ENCODE measurements at regions not wholly inside any gene's neighbourhood (a gene's known extent, or its start where the extent isn't known, plus 50 kb on each side); places are given as distances from the start of the nearest gene placed in this dataset.

- TF ChIP-seq GATA2 (IDR thresholded peaks at IDR 0.05; ENCODE audit: low read depth, low read length) (no peak), GATA3 (IDR thresholded peaks at IDR 0.05; ENCODE audit: low read depth, low read length) (no peak)
These were observed 580.3 kb upstream of the ZFP42 start for GRCh38 chr4:187415231-187415630.
